ENCODE measurements at regions not wholly inside any gene's neighbourhood (a gene's known extent, or its start where the extent isn't known, plus 50 kb on each side); places are given as distances from the start of the nearest gene placed in this dataset.
"Not testable (repeated sequence)": the region's sequence is repeated elsewhere in the genome, so short reads cannot be mapped to it uniquely, and the experiment has no call there.

DNA sequence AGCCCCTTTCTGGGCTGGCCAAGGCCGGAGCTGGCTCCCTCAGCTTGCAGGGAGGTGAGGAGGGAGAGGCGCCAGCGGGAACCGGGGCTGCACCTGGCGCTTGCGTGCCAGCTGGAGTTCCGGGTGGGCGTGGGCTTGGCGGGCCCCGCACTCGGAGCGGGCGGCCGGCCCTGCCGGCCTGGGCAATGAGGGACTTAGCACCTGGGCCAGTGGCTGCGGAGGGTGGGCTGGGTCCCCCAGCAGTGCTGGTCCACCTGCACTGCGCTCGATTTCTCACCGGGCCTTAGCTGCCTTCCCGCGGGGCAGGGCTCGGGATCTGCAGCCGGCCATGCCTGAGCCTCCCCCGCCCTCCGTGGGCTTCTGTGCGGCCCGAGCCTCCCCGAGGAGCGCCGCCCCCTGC, 331.5 kb upstream of the KYNU start:
- TF ChIP-seq EZH2 (IDR thresholded peaks at IDR 0.05; ENCODE audit: low read length, missing control alignments), result not testable (repeated sequence)
- TF ChIP-seq, protein P1, sequence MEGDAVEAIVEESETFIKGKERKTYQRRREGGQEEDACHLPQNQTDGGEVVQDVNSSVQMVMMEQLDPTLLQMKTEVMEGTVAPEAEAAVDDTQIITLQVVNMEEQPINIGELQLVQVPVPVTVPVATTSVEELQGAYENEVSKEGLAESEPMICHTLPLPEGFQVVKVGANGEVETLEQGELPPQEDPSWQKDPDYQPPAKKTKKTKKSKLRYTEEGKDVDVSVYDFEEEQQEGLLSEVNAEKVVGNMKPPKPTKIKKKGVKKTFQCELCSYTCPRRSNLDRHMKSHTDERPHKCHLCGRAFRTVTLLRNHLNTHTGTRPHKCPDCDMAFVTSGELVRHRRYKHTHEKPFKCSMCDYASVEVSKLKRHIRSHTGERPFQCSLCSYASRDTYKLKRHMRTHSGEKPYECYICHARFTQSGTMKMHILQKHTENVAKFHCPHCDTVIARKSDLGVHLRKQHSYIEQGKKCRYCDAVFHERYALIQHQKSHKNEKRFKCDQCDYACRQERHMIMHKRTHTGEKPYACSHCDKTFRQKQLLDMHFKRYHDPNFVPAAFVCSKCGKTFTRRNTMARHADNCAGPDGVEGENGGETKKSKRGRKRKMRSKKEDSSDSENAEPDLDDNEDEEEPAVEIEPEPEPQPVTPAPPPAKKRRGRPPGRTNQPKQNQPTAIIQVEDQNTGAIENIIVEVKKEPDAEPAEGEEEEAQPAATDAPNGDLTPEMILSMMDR (conservative IDR thresholded peaks at IDR 0.05 in 1 of 2, IDR thresholded peaks at IDR 0.05 in 1 of 2; ENCODE audit: low read depth in 1 of 2, low read length in 2 of 2), result not testable (repeated sequence)
